K562 (cell line): ENCODE measurements at regions not wholly inside any gene's neighbourhood (a gene's known extent, or its start where the extent isn't known, plus 50 kb on each side); places are given as distances from the start of the nearest gene placed in this dataset.

Source experiments
- ATAC-seq: fragments of 200-7000 bp; cut with Tn5 transposase; 3 replicates; pipeline ENCODE4 v1.9.1; 2020; ENCODE audit warnings: moderate library complexity
- BruUV-seq: library from RNA; stranded (reverse); fragments of 400-500 nt; replicated peaks from 2 replicates; lab custom pipeline; 2021; lab: Mats Ljungman, UMichigan
- CTCF ChIA-PET: fragments of 300-600 bp; formaldehyde crosslinking; extraction: SDS; loops from one replicate; lab custom pipeline; 2021; ENCODE audit warnings: low intra/inter-chr PET ratio; lab: Yijun Ruan, JAX
- POLR2A ChIA-PET: fragments of 300-600, 350-650 bp; sonication (Branson Sonifier 250); formaldehyde crosslinking; extraction: SDS; loops from one replicate; lab custom pipeline; 2021; ENCODE audit warnings: antibody characterized with exemption, inconsistent platforms; lab: Yijun Ruan, JAX
- DNase-seq, 4 experiments: peaks; one replicate each; pipeline versions ENCODE4 v3.0.0 to v3.0.0-alpha.2; 2011 to 2018; ENCODE audit warnings: low spot score in 3 of 4, mixed read lengths in 3 of 4; ENCODE audit errors: extremely low read depth in 1 of 4
- FAIRE-seq: peaks from 2 replicates; lab custom pipeline; 2011; peaks lifted over from hg19 to GRCh38; lab: Jason Lieb, UNC
- H2AFZ ChIP-seq: 2 replicates; pipeline ENCODE4 v1.6.0; 2011; ENCODE audit warnings: low read depth, low read length, control low read depth, inconsistent platforms
- H3K27ac ChIP-seq: fragments of 200-600 bp; 3 replicates; pipeline ENCODE4 v1.8.0; 2011; ENCODE audit warnings: low read depth, mild to moderate bottlenecking, control low read depth, inconsistent platforms, low read length, moderate library complexity, mixed read lengths; ENCODE audit errors: extremely low read depth
- H3K27me3 ChIP-seq, 2 experiments: fragments of 300-600 bp in 1 of 2; 2 replicates in 1 of 2; 3 replicates in 1 of 2; pipeline versions ENCODE4 v1.6.0 to v1.8.0; 2011; ENCODE audit warnings: inconsistent platforms in 2 of 2, low read length in 2 of 2, mild to moderate bottlenecking in 1 of 2, mixed read lengths in 1 of 2, moderate library complexity in 1 of 2; ENCODE audit not compliant: control insufficient read depth in 2 of 2, insufficient read depth in 2 of 2
- H3K36me3 ChIP-seq: fragments of 300-600 bp; 3 replicates; pipeline ENCODE4 v1.8.0; 2011; ENCODE audit warnings: mild to moderate bottlenecking, low read length, inconsistent platforms; ENCODE audit not compliant: control insufficient read depth, insufficient read depth
- H3K4me1 ChIP-seq, 2 experiments: fragments of 200-600 bp in 1 of 2; replicated peaks in 1 of 2; 2 replicates in 1 of 2; 3 replicates in 1 of 2; pipeline versions ENCODE4 v1.5.1 to v1.8.0; 2011; ENCODE audit warnings: inconsistent platforms in 2 of 2, low read length in 2 of 2, mild to moderate bottlenecking in 1 of 2, mixed read lengths in 1 of 2, moderate library complexity in 1 of 2; ENCODE audit not compliant: control insufficient read depth in 2 of 2, insufficient read depth in 2 of 2
- H3K4me2 ChIP-seq: 2 replicates; pipeline ENCODE4 v1.6.1; 2011; ENCODE audit warnings: low read length, control low read depth, inconsistent platforms, mixed read lengths; ENCODE audit not compliant: insufficient read depth
- H3K4me3 ChIP-seq: fragments of 200-600 bp; sonication (generic), shearing (Covaris generic); 2 replicates; pipeline ENCODE4 v1.5.1; 2016; ENCODE audit warnings: control low read depth, inconsistent platforms
- H3K79me2 ChIP-seq: fragments of 200-600 bp; 3 replicates; pipeline ENCODE4 v1.8.0; 2011; ENCODE audit warnings: low read length, inconsistent platforms; ENCODE audit not compliant: control insufficient read depth, insufficient read depth
- H3K9ac ChIP-seq, 2 experiments: 2 replicates each; pipeline versions ENCODE4 v1.6.0 to v1.6.1; 2011; ENCODE audit warnings: low read depth in 2 of 2, low read length in 2 of 2, control low read depth in 1 of 2, inconsistent platforms in 1 of 2, mild to moderate bottlenecking in 1 of 2, mixed read lengths in 1 of 2; ENCODE audit not compliant: insufficient read depth in 1 of 2
- H3K9me1 ChIP-seq: one replicate; pipeline ENCODE4 v1.6.0; 2011; ENCODE audit warnings: inconsistent platforms, mild to moderate bottlenecking, low read length, moderate library complexity; ENCODE audit not compliant: control insufficient read depth, insufficient read depth
- H3K9me3 ChIP-seq: replicated peaks from 2 replicates; pipeline ENCODE4 v1.5.1; 2011; ENCODE audit warnings: low read depth, low read length, inconsistent platforms; ENCODE audit not compliant: control insufficient read depth, insufficient read depth
- H4K20me1 ChIP-seq: replicated peaks from 2 replicates; pipeline ENCODE4 v1.6.1; 2011; ENCODE audit warnings: low read length, inconsistent platforms, mixed read lengths; ENCODE audit not compliant: control insufficient read depth, insufficient read depth
- EZH2 ChIP-seq: IDR thresholded peaks from 2 replicates; pipeline ENCODE4 v1.6.1; 2012; ENCODE audit warnings: low read depth, mild to moderate bottlenecking, inconsistent platforms, low read length, borderline replicate concordance
- FOXA1 ChIP-seq: fragments of 450-650 bp; IDR thresholded peaks from 2 replicates; pipeline ENCODE4 v1.6.1; 2016; ENCODE audit warnings: mild to moderate bottlenecking, borderline replicate concordance
- FOXA3 ChIP-seq, 2 experiments: fragments of 450-650 bp in 1 of 2; sonication (generic) in 1 of 2; formaldehyde crosslinking; IDR thresholded peaks in 1 of 2; conservative IDR thresholded peaks in 1 of 2; 2 replicates each; pipeline versions ENCODE4 v1.4.0 to v1.8.0; 2020 to 2022; ENCODE audit warnings: mild to moderate bottlenecking in 2 of 2, missing genetic modification reagents in 1 of 2
- KLF6 ChIP-seq: fragments of 250-450 bp; sonication (Bioruptor Pico); IDR thresholded peaks from 2 replicates; pipeline ENCODE4 v1.4.0; 2020; ENCODE audit warnings: mild to moderate bottlenecking, moderate library complexity, borderline replicate concordance
- NR4A1 ChIP-seq, 2 experiments: fragments of 250-450 bp in 1 of 2; fragments of 450-650 bp in 1 of 2; sonication (Bioruptor Pico) in 1 of 2; IDR thresholded peaks; 2 replicates each; pipeline versions ENCODE4 v1.4.0 to v1.6.1; 2016 to 2020; ENCODE audit warnings: mild to moderate bottlenecking in 2 of 2, missing compliant biosample characterization in 1 of 2, missing genetic modification characterization in 1 of 2, moderate library complexity in 1 of 2
- POLR3A ChIP-seq: IDR thresholded peaks from 2 replicates; pipeline ENCODE4 v1.6.1; 2011; ENCODE audit warnings: borderline replicate concordance, mild to moderate bottlenecking, moderate library complexity; ENCODE audit not compliant: insufficient read length, insufficient read depth; ENCODE audit errors: extremely low read depth
- PPARD ChIP-seq: fragments of 250-450 bp; sonication (Bioruptor Pico); IDR thresholded peaks from 2 replicates; pipeline ENCODE4 v1.8.0; 2022; ENCODE audit warnings: inconsistent platforms, mild to moderate bottlenecking, moderate library complexity
- RFX1 ChIP-seq: fragments of 450-650 bp; IDR thresholded peaks from 2 replicates; pipeline ENCODE4 v1.6.1; 2016; ENCODE audit warnings: mild to moderate bottlenecking, moderate library complexity
- SIX5 ChIP-seq, 2 experiments: IDR thresholded peaks; 2 replicates each; pipeline ENCODE4 v1.6.1; 2011; ENCODE audit warnings: low read length in 2 of 2, borderline replicate concordance in 1 of 2, low read depth in 1 of 2, mild to moderate bottlenecking in 1 of 2, moderate library complexity in 1 of 2; ENCODE audit not compliant: insufficient read depth in 1 of 2
- TEAD2 ChIP-seq: fragments of 450-650 bp; IDR thresholded peaks from 2 replicates; pipeline ENCODE4 v1.6.1; 2016; ENCODE audit warnings: missing genetic modification characterization, control low read depth, missing compliant biosample characterization
- ZBED1 ChIP-seq: IDR thresholded peaks from 2 replicates; pipeline ENCODE4 v1.6.1; 2014
- WGBS: fragments of 100-300 bp; shearing (Covaris generic); methylation state at CpG from one replicate; pipeline ENCODE4 v1.1.6; 2016; ENCODE audit warnings: low coverage, mixed read lengths; ENCODE audit not compliant: insufficient coverage; ENCODE audit errors: missing lambda C conversion rate; 5-methylcytosine and 5-hydroxymethylcytosine counted together
- in situ Hi-C: fragments of 300-500 bp; cut with MboI; formaldehyde crosslinking; loops from 4 replicates; pipeline ENCODE4 v1.15.0; 2018; ENCODE audit warnings: inconsistent platforms, mixed read lengths
- intact Hi-C: fragments of 100-400 bp; cut with micrococcal nuclease; formaldehyde crosslinking; loops from 2 replicates; pipeline ENCODE4 v1.14.2; 2022
- TF ChIP-seq, protein P1 (sequence below): sonication (generic); formaldehyde crosslinking; IDR thresholded peaks from 2 replicates; pipeline ENCODE4 v1.8.0; 2022; ENCODE audit warnings: missing genetic modification reagents, mild to moderate bottlenecking, borderline replicate concordance
- TF ChIP-seq, protein P2 (sequence below), 3 experiments: fragments of 200-800 bp in 1 of 3; sonication (Bioruptor generic) in 1 of 3; sonication (generic) in 1 of 3; formaldehyde crosslinking in 1 of 3; IDR thresholded peaks; 2 replicates each; pipeline versions ENCODE4 v1.6.1 to v1.8.0; 2016 to 2022; ENCODE audit warnings: mild to moderate bottlenecking in 2 of 3, missing compliant biosample characterization in 2 of 3, missing genetic modification characterization in 2 of 3, missing genetic modification reagents in 1 of 3
- TF ChIP-seq, protein P3 (sequence below): fragments of 450-650 bp; formaldehyde crosslinking; IDR thresholded peaks from 2 replicates; pipeline ENCODE4 v1.4.0; 2022; ENCODE audit warnings: missing genetic modification characterization
- TF ChIP-seq, protein P4 (sequence below): sonication (generic); formaldehyde crosslinking; IDR thresholded peaks from 2 replicates; pipeline ENCODE4 v1.9.0; 2022; ENCODE audit warnings: mild to moderate bottlenecking, missing genetic modification reagents
- TF ChIP-seq, protein P5 (sequence below): fragments of 450-650 bp; conservative IDR thresholded peaks from 2 replicates; pipeline ENCODE4 v1.6.1; 2016; ENCODE audit warnings: missing genetic modification characterization, low read depth, mild to moderate bottlenecking, control low read depth, missing compliant biosample characterization

DNA sequence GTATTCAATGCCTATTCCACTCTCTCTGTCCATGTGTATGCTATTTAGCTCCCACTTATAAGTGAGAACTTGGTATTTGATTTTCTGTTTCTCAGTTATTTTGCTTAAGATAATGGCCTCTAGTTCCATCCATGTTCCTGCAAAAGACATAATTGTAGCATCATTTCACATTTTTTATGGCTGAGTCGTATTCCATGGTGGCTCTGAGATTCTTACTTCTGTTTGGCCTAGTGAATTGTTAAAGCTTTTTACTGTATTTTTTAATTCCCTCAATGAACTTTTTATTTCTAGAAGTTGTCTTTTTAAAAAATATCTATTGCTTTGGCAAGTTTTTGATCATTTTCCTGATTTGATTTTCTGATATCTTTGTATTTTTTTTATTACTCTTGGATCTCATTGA, 635.6 kb downstream of the PLA2G4A start:
- no peak overlapping the region for H3K9ac ChIP-seq
- ChIA-PET CTCF (no interaction called here), POLR2A (no interaction called here)
- no peaks in the 10 kb centered on the region for H3K36me3 ChIP-seq
- no peak for FAIRE-seq
- no peak overlapping the region for H3K27ac ChIP-seq
- BruUV-seq = no TSS peak
- WGBS = 0% methylated on average over 1 of the region's 1 CpG
- H3K4me2 ChIP-seq = no peak overlapping the region
- no peaks in the 10 kb centered on the region for H3K79me2 ChIP-seq
- no peaks in the 10 kb centered on the region for H4K20me1 ChIP-seq
- no peak overlapping the region for H2AFZ ChIP-seq
- H3K27me3 ChIP-seq = no peaks in the 10 kb centered on the region
- no peak for ATAC-seq
- no peak for DNase-seq
- in situ Hi-C loops (no loop called here), intact Hi-C loops (no loop called here)
- no peaks in the 10 kb centered on the region; the same call in 1 of the 2 replicates for H3K9me3 ChIP-seq
- H3K4me1 ChIP-seq = no peaks in the 10 kb centered on the region
- TF ChIP-seq, protein P1, sequence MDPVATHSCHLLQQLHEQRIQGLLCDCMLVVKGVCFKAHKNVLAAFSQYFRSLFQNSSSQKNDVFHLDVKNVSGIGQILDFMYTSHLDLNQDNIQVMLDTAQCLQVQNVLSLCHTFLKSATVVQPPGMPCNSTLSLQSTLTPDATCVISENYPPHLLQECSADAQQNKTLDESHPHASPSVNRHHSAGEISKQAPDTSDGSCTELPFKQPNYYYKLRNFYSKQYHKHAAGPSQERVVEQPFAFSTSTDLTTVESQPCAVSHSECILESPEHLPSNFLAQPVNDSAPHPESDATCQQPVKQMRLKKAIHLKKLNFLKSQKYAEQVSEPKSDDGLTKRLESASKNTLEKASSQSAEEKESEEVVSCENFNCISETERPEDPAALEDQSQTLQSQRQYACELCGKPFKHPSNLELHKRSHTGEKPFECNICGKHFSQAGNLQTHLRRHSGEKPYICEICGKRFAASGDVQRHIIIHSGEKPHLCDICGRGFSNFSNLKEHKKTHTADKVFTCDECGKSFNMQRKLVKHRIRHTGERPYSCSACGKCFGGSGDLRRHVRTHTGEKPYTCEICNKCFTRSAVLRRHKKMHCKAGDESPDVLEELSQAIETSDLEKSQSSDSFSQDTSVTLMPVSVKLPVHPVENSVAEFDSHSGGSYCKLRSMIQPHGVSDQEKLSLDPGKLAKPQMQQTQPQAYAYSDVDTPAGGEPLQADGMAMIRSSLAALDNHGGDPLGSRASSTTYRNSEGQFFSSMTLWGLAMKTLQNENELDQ (CRISPR knock-in tag) = no peak
- TF ChIP-seq POLR3A (no peak), FOXA3 (CRISPR knock-in tag; conservative IDR thresholded peaks at IDR 0.05 in 1 of 2, IDR thresholded peaks at IDR 0.05 in 1 of 2) (no peak), FOXA1 (no peak), TEAD2 (tag) (no peak), ZBED1 (no peak), NR4A1 (CRISPR knock-in tag; IDR thresholded peaks at IDR 0.05) (no peak), NR4A1 (tag; IDR thresholded peaks at IDR 0.05) (no peak), KLF6 (CRISPR knock-in tag) (no peak), EZH2 (no peak), SIX5 (IDR thresholded peaks at IDR 0.05; ENCODE audit: borderline replicate concordance in 1 of 2, insufficient read depth in 1 of 2, low read depth in 1 of 2, low read length in 2 of 2) (no peak), RFX1 (no peak), PPARD (no peak)
- TF ChIP-seq, protein P2, sequence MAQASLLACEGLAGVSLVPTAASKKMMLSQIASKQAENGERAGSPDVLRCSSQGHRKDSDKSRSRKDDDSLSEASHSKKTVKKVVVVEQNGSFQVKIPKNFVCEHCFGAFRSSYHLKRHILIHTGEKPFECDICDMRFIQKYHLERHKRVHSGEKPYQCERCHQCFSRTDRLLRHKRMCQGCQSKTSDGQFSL (CRISPR knock-in tag; IDR thresholded peaks at IDR 0.05) = no peak
- TF ChIP-seq, protein P2 (tag; IDR thresholded peaks at IDR 0.05) = no peak
- TF ChIP-seq, protein P3, sequence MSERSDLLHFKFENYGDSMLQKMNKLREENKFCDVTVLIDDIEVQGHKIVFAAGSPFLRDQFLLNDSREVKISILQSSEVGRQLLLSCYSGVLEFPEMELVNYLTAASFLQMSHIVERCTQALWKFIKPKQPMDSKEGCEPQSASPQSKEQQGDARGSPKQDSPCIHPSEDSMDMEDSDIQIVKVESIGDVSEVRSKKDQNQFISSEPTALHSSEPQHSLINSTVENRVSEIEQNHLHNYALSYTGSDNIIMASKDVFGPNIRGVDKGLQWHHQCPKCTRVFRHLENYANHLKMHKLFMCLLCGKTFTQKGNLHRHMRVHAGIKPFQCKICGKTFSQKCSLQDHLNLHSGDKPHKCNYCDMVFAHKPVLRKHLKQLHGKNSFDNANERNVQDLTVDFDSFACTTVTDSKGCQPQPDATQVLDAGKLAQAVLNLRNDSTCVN (CRISPR knock-in tag) = no peak
- TF ChIP-seq, protein P4, sequence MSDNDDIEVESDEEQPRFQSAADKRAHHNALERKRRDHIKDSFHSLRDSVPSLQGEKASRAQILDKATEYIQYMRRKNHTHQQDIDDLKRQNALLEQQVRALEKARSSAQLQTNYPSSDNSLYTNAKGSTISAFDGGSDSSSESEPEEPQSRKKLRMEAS (CRISPR knock-in tag) = no peak
- TF ChIP-seq, protein P5, sequence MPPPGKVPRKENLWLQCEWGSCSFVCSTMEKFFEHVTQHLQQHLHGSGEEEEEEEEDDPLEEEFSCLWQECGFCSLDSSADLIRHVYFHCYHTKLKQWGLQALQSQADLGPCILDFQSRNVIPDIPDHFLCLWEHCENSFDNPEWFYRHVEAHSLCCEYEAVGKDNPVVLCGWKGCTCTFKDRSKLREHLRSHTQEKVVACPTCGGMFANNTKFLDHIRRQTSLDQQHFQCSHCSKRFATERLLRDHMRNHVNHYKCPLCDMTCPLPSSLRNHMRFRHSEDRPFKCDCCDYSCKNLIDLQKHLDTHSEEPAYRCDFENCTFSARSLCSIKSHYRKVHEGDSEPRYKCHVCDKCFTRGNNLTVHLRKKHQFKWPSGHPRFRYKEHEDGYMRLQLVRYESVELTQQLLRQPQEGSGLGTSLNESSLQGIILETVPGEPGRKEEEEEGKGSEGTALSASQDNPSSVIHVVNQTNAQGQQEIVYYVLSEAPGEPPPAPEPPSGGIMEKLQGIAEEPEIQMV (tag) = no peak
- no peak overlapping the region for H3K4me3 ChIP-seq
- no peaks in the 10 kb centered on the region for H3K9me1 ChIP-seq
